SK-N-SH treated with all-trans-retinoic acid at 6 μM for 48 hours (cell line): ENCODE measurements at regions not wholly inside any gene's neighbourhood (a gene's known extent, or its start where the extent isn't known, plus 50 kb on each side); places are given as distances from the start of the nearest gene placed in this dataset.

Source experiments
- ESRRG ChIP-seq: fragments of 250-450 bp; sonication (Bioruptor Pico); IDR thresholded peaks from 2 replicates; pipeline ENCODE4 v1.6.1; 2021; ENCODE audit warnings: mild to moderate bottlenecking
- ISL1 ChIP-seq: fragments of 250-450 bp; sonication (Bioruptor Pico); IDR thresholded peaks from 2 replicates; pipeline ENCODE4 v2.1.2; 2022; ENCODE audit warnings: mild to moderate bottlenecking, moderate library complexity
- OSR1 ChIP-seq: fragments of 250-450 bp; sonication (Bioruptor Pico); IDR thresholded peaks from 2 replicates; pipeline ENCODE4 v1.8.0; 2022; ENCODE audit warnings: moderate library complexity, mild to moderate bottlenecking, inconsistent platforms
- RARB ChIP-seq: fragments of 250-450 bp; sonication (Bioruptor Pico); IDR thresholded peaks from 2 replicates; pipeline ENCODE4 v1.8.0; 2021; ENCODE audit warnings: mild to moderate bottlenecking, moderate library complexity
- SNAI2 ChIP-seq: fragments of 250-450 bp; sonication (Bioruptor Pico); IDR thresholded peaks from 2 replicates; pipeline ENCODE4 v1.5.0; 2020; ENCODE audit warnings: mild to moderate bottlenecking, moderate library complexity
- ZFP30 ChIP-seq: fragments of 450-650 bp; formaldehyde crosslinking; IDR thresholded peaks from 2 replicates; pipeline ENCODE4 v1.5.0; 2022; ENCODE audit warnings: mild to moderate bottlenecking, moderate library complexity
- ZNF565 ChIP-seq: fragments of 450-650 bp; formaldehyde crosslinking; conservative IDR thresholded peaks from 2 replicates; pipeline ENCODE4 v1.5.0; 2020; ENCODE audit warnings: low read depth, mild to moderate bottlenecking, moderate library complexity
- TF ChIP-seq, protein P1 (sequence below): fragments of 250-450 bp; sonication (Bioruptor Pico); IDR thresholded peaks from 2 replicates; pipeline ENCODE4 v1.5.0; 2020; ENCODE audit warnings: mild to moderate bottlenecking, moderate library complexity
- TF ChIP-seq, protein P2 (sequence below): fragments of 250-450 bp; sonication (Bioruptor Pico); IDR thresholded peaks from 2 replicates; pipeline ENCODE4 v1.5.1; 2020; ENCODE audit warnings: low read depth, mild to moderate bottlenecking, moderate library complexity
- TF ChIP-seq, protein P3 (sequence below): fragments of 250-450 bp; sonication (Bioruptor Pico); IDR thresholded peaks from 2 replicates; pipeline ENCODE4 v1.8.0; 2020; ENCODE audit warnings: mild to moderate bottlenecking, moderate library complexity, borderline replicate concordance

DNA sequence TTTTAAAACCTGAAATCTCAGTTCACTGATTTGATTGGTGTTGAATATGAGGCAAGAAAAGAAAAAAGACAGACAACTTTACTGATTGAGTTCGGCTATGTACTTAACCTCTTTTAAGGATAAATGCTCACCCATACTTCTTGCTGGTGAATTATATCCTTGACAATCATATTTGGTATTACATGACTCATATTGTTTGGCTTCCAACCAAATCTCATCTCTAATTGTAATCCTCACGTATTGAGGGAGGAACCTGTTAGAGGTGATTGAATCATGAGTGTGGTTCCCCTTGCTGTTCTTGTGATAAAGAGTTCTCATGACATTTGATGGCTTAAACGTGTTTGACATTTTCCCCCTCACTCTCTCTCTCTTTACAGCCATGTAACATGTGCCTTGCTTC, 255.6 kb upstream of the IZUMO3 start:
- TF ChIP-seq, protein P1, sequence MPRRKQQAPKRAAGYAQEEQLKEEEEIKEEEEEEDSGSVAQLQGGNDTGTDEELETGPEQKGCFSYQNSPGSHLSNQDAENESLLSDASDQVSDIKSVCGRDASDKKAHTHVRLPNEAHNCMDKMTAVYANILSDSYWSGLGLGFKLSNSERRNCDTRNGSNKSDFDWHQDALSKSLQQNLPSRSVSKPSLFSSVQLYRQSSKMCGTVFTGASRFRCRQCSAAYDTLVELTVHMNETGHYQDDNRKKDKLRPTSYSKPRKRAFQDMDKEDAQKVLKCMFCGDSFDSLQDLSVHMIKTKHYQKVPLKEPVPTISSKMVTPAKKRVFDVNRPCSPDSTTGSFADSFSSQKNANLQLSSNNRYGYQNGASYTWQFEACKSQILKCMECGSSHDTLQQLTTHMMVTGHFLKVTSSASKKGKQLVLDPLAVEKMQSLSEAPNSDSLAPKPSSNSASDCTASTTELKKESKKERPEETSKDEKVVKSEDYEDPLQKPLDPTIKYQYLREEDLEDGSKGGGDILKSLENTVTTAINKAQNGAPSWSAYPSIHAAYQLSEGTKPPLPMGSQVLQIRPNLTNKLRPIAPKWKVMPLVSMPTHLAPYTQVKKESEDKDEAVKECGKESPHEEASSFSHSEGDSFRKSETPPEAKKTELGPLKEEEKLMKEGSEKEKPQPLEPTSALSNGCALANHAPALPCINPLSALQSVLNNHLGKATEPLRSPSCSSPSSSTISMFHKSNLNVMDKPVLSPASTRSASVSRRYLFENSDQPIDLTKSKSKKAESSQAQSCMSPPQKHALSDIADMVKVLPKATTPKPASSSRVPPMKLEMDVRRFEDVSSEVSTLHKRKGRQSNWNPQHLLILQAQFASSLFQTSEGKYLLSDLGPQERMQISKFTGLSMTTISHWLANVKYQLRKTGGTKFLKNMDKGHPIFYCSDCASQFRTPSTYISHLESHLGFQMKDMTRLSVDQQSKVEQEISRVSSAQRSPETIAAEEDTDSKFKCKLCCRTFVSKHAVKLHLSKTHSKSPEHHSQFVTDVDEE (CRISPR knock-in tag) = no peak
- no peak for TF ChIP-seq RARB (CRISPR knock-in tag)
- no peak for TF ChIP-seq OSR1
- TF ChIP-seq, protein P2, sequence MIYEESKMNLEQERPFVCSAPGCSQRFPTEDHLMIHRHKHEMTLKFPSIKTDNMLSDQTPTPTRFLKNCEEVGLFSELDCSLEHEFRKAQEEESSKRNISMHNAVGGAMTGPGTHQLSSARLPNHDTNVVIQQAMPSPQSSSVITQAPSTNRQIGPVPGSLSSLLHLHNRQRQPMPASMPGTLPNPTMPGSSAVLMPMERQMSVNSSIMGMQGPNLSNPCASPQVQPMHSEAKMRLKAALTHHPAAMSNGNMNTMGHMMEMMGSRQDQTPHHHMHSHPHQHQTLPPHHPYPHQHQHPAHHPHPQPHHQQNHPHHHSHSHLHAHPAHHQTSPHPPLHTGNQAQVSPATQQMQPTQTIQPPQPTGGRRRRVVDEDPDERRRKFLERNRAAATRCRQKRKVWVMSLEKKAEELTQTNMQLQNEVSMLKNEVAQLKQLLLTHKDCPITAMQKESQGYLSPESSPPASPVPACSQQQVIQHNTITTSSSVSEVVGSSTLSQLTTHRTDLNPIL (CRISPR knock-in tag) = no peak
- no peak for TF ChIP-seq SNAI2
- no peak for TF ChIP-seq ISL1 (CRISPR knock-in tag)
- no peak for TF ChIP-seq ZNF565
- TF ChIP-seq, protein P3, sequence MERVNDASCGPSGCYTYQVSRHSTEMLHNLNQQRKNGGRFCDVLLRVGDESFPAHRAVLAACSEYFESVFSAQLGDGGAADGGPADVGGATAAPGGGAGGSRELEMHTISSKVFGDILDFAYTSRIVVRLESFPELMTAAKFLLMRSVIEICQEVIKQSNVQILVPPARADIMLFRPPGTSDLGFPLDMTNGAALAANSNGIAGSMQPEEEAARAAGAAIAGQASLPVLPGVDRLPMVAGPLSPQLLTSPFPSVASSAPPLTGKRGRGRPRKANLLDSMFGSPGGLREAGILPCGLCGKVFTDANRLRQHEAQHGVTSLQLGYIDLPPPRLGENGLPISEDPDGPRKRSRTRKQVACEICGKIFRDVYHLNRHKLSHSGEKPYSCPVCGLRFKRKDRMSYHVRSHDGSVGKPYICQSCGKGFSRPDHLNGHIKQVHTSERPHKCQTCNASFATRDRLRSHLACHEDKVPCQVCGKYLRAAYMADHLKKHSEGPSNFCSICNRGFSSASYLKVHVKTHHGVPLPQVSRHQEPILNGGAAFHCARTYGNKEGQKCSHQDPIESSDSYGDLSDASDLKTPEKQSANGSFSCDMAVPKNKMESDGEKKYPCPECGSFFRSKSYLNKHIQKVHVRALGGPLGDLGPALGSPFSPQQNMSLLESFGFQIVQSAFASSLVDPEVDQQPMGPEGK (CRISPR knock-in tag) = no peak
- no peak for TF ChIP-seq ZFP30 (CRISPR knock-in tag)
- TF ChIP-seq ESRRG (CRISPR knock-in tag) = no peak
